ENCODE measurements at regions not wholly inside any gene's neighbourhood (a gene's known extent, or its start where the extent isn't known, plus 50 kb on each side); places are given as distances from the start of the nearest gene placed in this dataset.

GRCh38 chrY:8202837-8203236 is 1134.4 kb upstream of the TSPY4 start:
- Histone ChIP-seq H3K36me3 (ENCODE audit: insufficient read depth, low read length) (no peaks in the 10 kb centered on the region), H3K9me3 (ENCODE audit: insufficient read depth, low read depth, low read length) (no peaks in the 10 kb centered on the region), H3K4me1 (ENCODE audit: insufficient read depth, low read length) (peaks cover 6% of the 10 kb centered on the region; the same call in 1 of the 2 replicates), H3K9ac (ENCODE audit: low read depth, low read length) (no peak overlapping the region), H3K27me3 (ENCODE audit: insufficient read depth, low read length) (peaks cover 60% of the 10 kb centered on the region), H3K4me3 (ENCODE audit: low read length) (no peak overlapping the region), H3K27ac (ENCODE audit: low read depth, low read length) (no peak overlapping the region; the same call in 1 of the 2 replicates)
- 12% methylated on average over 3 of the region's 3 CpGs for whole genome bisulfite sequencing

GRCh38 chrY:8241144-8241543 is 1096.1 kb upstream of the TSPY4 start:
- Histone ChIP-seq H3K9me3 (ENCODE audit: insufficient read depth, low read depth, low read length) (no peaks in the 10 kb centered on the region), H3K27ac (ENCODE audit: low read depth, low read length) (no peak overlapping the region), H3K4me1 (ENCODE audit: insufficient read depth, low read length) (no peaks in the 10 kb centered on the region), H3K27me3 (ENCODE audit: insufficient read depth, low read length) (no peaks in the 10 kb centered on the region), H3K9ac (ENCODE audit: low read depth, low read length) (no peak overlapping the region), H3K4me3 (ENCODE audit: low read length) (no peak overlapping the region), H3K36me3 (ENCODE audit: insufficient read depth, low read length) (no peaks in the 10 kb centered on the region)
- WGBS = 86% methylated on average over 8 of the region's 8 CpGs

- no peaks in the 10 kb centered on the region for H3K9me3 ChIP-seq (ENCODE audit: insufficient read depth, low read depth, low read length)
- H3K4me1 ChIP-seq (ENCODE audit: insufficient read depth, low read length) = no peaks in the 10 kb centered on the region
- no peaks in the 10 kb centered on the region for H3K36me3 ChIP-seq (ENCODE audit: insufficient read depth, low read length)
- no peak overlapping the region for H3K9ac ChIP-seq (ENCODE audit: low read depth, low read length)
- no peaks in the 10 kb centered on the region for H3K27me3 ChIP-seq (ENCODE audit: insufficient read depth, low read length)
- H3K27ac ChIP-seq (ENCODE audit: low read depth, low read length) = no peak overlapping the region
- no peak overlapping the region for H3K4me3 ChIP-seq (ENCODE audit: low read length)
These were observed 1063.5 kb upstream of the TSPY4 start for GRCh38 chrY:8273807-8274206.

- no peak overlapping the region for H3K9ac ChIP-seq (ENCODE audit: low read depth, low read length)
- WGBS = no CpG with 5 or more reads among the region's 1 CpG
- H3K9me3 ChIP-seq (ENCODE audit: insufficient read depth, low read depth, low read length) = no peaks in the 10 kb centered on the region
- no peaks in the 10 kb centered on the region for H3K27me3 ChIP-seq (ENCODE audit: insufficient read depth, low read length)
- no peaks in the 10 kb centered on the region for H3K36me3 ChIP-seq (ENCODE audit: insufficient read depth, low read length)
- H3K4me1 ChIP-seq (ENCODE audit: insufficient read depth, low read length) = no peaks in the 10 kb centered on the region
- H3K4me3 ChIP-seq (ENCODE audit: low read length) = no peak overlapping the region
- H3K27ac ChIP-seq (ENCODE audit: low read depth, low read length) = peak overlapping the region; percentile 41; the same call in 1 of the 2 replicates
These were observed 1032.2 kb upstream of the TSPY4 start for GRCh38 chrY:8305021-8305420.

- Histone ChIP-seq H3K27me3 (ENCODE audit: insufficient read depth, low read length) (no peaks in the 10 kb centered on the region), H3K9ac (ENCODE audit: low read depth, low read length) (no peak overlapping the region), H3K4me1 (ENCODE audit: insufficient read depth, low read length) (no peaks in the 10 kb centered on the region), H3K4me3 (ENCODE audit: low read length) (no peak overlapping the region), H3K9me3 (ENCODE audit: insufficient read depth, low read depth, low read length) (no peaks in the 10 kb centered on the region), H3K27ac (ENCODE audit: low read depth, low read length) (no peak overlapping the region), H3K36me3 (ENCODE audit: insufficient read depth, low read length) (no peaks in the 10 kb centered on the region)
These were observed 1013.2 kb upstream of the TSPY4 start for GRCh38 chrY:8324113-8324512.

GRCh38 chrY:8326944-8327343 is 1010.3 kb upstream of the TSPY4 start:
- no peaks in the 10 kb centered on the region for H3K9me3 ChIP-seq (ENCODE audit: insufficient read depth, low read depth, low read length)
- H3K36me3 ChIP-seq (ENCODE audit: insufficient read depth, low read length) = no peaks in the 10 kb centered on the region
- 91% methylated on average over 2 of the region's 2 CpGs for WGBS
- H3K9ac ChIP-seq (ENCODE audit: low read depth, low read length) = no peak overlapping the region
- no peak overlapping the region for H3K4me3 ChIP-seq (ENCODE audit: low read length)
- no peaks in the 10 kb centered on the region for H3K4me1 ChIP-seq (ENCODE audit: insufficient read depth, low read length)
- H3K27me3 ChIP-seq (ENCODE audit: insufficient read depth, low read length) = no peaks in the 10 kb centered on the region
- no peak overlapping the region for H3K27ac ChIP-seq (ENCODE audit: low read depth, low read length)

GRCh38 chrY:8327708-8328354 is 1009.4 kb upstream of the TSPY4 start:
- H3K9me3 ChIP-seq (ENCODE audit: insufficient read depth, low read depth, low read length) = no peaks in the 10 kb centered on the region
- no peak overlapping the region for H3K4me3 ChIP-seq (ENCODE audit: low read length)
- no CpG with 5 or more reads among the region's 1 CpG for WGBS
- no peaks in the 10 kb centered on the region for H3K36me3 ChIP-seq (ENCODE audit: insufficient read depth, low read length)
- no peak overlapping the region for H3K9ac ChIP-seq (ENCODE audit: low read depth, low read length)
- no peaks in the 10 kb centered on the region for H3K4me1 ChIP-seq (ENCODE audit: insufficient read depth, low read length)
- no peaks in the 10 kb centered on the region for H3K27me3 ChIP-seq (ENCODE audit: insufficient read depth, low read length)
- H3K27ac ChIP-seq (ENCODE audit: low read depth, low read length) = no peak overlapping the region

GRCh38 chrY:8329431-8329830 is 1007.8 kb upstream of the TSPY4 start:
- Histone ChIP-seq H3K9ac (ENCODE audit: low read depth, low read length) (no peak overlapping the region), H3K4me1 (ENCODE audit: insufficient read depth, low read length) (no peaks in the 10 kb centered on the region), H3K27ac (ENCODE audit: low read depth, low read length) (no peak overlapping the region), H3K4me3 (ENCODE audit: low read length) (no peak overlapping the region), H3K27me3 (ENCODE audit: insufficient read depth, low read length) (no peaks in the 10 kb centered on the region), H3K36me3 (ENCODE audit: insufficient read depth, low read length) (no peaks in the 10 kb centered on the region), H3K9me3 (ENCODE audit: insufficient read depth, low read depth, low read length) (no peaks in the 10 kb centered on the region)
- WGBS = 85% methylated on average over 2 of the region's 2 CpGs

- Histone ChIP-seq H3K4me1 (ENCODE audit: insufficient read depth, low read length) (no peaks in the 10 kb centered on the region), H3K9me3 (ENCODE audit: insufficient read depth, low read depth, low read length) (no peaks in the 10 kb centered on the region)
- WGBS = 85% methylated on average over 2 of the region's 3 CpGs
These were observed 1007.3 kb upstream of the TSPY4 start for GRCh38 chrY:8329929-8330328.

GRCh38 chrY:8333328-8333727 is 1003.9 kb upstream of the TSPY4 start:
- H3K36me3 ChIP-seq (ENCODE audit: insufficient read depth, low read length) = no peaks in the 10 kb centered on the region
- no peak overlapping the region for H3K4me3 ChIP-seq (ENCODE audit: low read length)
- no peaks in the 10 kb centered on the region for H3K27me3 ChIP-seq (ENCODE audit: insufficient read depth, low read length)
- no peaks in the 10 kb centered on the region for H3K4me1 ChIP-seq (ENCODE audit: insufficient read depth, low read length)
- no CpG with 5 or more reads among the region's 3 CpGs for WGBS
- no peak overlapping the region for H3K9ac ChIP-seq (ENCODE audit: low read depth, low read length)
- H3K9me3 ChIP-seq (ENCODE audit: insufficient read depth, low read depth, low read length) = no peaks in the 10 kb centered on the region
- H3K27ac ChIP-seq (ENCODE audit: low read depth, low read length) = no peak overlapping the region

More at GRCh38 chrY:8329929-8330328, 1007.3 kb upstream of the TSPY4 start:
- no peak overlapping the region for H3K4me3 ChIP-seq (ENCODE audit: low read length)
- H3K9ac ChIP-seq (ENCODE audit: low read depth, low read length) = no peak overlapping the region
- H3K27me3 ChIP-seq (ENCODE audit: insufficient read depth, low read length) = no peaks in the 10 kb centered on the region
- no peaks in the 10 kb centered on the region for H3K36me3 ChIP-seq (ENCODE audit: insufficient read depth, low read length)
- no peak overlapping the region for H3K27ac ChIP-seq (ENCODE audit: low read depth, low read length)

- no peaks in the 10 kb centered on the region for H3K9me3 ChIP-seq (ENCODE audit: insufficient read depth, low read depth, low read length)
- no peaks in the 10 kb centered on the region for H3K36me3 ChIP-seq (ENCODE audit: insufficient read depth, low read length)
- H3K9ac ChIP-seq (ENCODE audit: low read depth, low read length) = no peak overlapping the region
- H3K4me1 ChIP-seq (ENCODE audit: insufficient read depth, low read length) = no peaks in the 10 kb centered on the region
- no peaks in the 10 kb centered on the region for H3K27me3 ChIP-seq (ENCODE audit: insufficient read depth, low read length)
- no peak overlapping the region for H3K27ac ChIP-seq (ENCODE audit: low read depth, low read length)
- no peak overlapping the region for H3K4me3 ChIP-seq (ENCODE audit: low read length)
These were observed 1001.9 kb upstream of the TSPY4 start for GRCh38 chrY:8335299-8335835.

Data from HUES64 (cell line).